Thoracic aorta (tissue), 2 donors: ENCODE measurements at regions not wholly inside any gene's neighbourhood (a gene's known extent, or its start where the extent isn't known, plus 50 kb on each side); places are given as distances from the start of the nearest gene placed in this dataset.

ENCODE experiments used
- ATAC-seq: fragments of 150-250 bp; one replicate; pipeline ENCODE4 v1.8.0; 2017; ENCODE audit warnings: low read depth; ENCODE audit not compliant: insufficient number of reproducible peaks, low FRiP score
- DNase-seq: peaks from one replicate; pipeline ENCODE4 v3.0.0-alpha.2; 2020; ENCODE audit warnings: low spot score
- H3K27ac ChIP-seq, 2 donors: fragments of 200-600 bp; sonication (generic); 1 replicate in 1 of 2; 2 replicates in 1 of 2; pipeline ENCODE4 v1.5.1; 2016; ENCODE audit warnings: mild to moderate bottlenecking in 2 of 2, moderate library complexity in 2 of 2
- H3K27me3 ChIP-seq: fragments of 200-600 bp; sonication (generic); replicated peaks from 2 replicates; pipeline ENCODE4 v1.6.0; 2016; ENCODE audit warnings: mild to moderate bottlenecking; ENCODE audit not compliant: insufficient read depth
- H3K36me3 ChIP-seq: fragments of 200-600 bp; sonication (generic); one replicate; pipeline ENCODE4 v1.5.1; 2016
- H3K4me1 ChIP-seq, 2 donors: fragments of 200-600 bp; sonication (generic); 1 replicate in 1 of 2; 2 replicates in 1 of 2; pipeline versions ENCODE4 v1.5.1 to v1.6.0; 2016; ENCODE audit warnings: low read depth in 2 of 2, mild to moderate bottlenecking in 1 of 2; ENCODE audit not compliant: control insufficient read depth in 1 of 2
- H3K4me3 ChIP-seq: fragments of 200-600 bp; sonication (generic); 2 replicates; pipeline ENCODE4 v1.5.1; 2016; ENCODE audit warnings: mild to moderate bottlenecking
- H3K9me3 ChIP-seq: fragments of 200-600 bp; sonication (generic); 2 replicates; pipeline ENCODE4 v1.5.1; 2016
- TF ChIP-seq, protein P1 (sequence below): fragments of 200-600 bp; sonication (generic); IDR thresholded peaks from one replicate; pipeline ENCODE4 v1.5.1; 2019; ENCODE audit warnings: antibody characterized with exemption

DNA sequence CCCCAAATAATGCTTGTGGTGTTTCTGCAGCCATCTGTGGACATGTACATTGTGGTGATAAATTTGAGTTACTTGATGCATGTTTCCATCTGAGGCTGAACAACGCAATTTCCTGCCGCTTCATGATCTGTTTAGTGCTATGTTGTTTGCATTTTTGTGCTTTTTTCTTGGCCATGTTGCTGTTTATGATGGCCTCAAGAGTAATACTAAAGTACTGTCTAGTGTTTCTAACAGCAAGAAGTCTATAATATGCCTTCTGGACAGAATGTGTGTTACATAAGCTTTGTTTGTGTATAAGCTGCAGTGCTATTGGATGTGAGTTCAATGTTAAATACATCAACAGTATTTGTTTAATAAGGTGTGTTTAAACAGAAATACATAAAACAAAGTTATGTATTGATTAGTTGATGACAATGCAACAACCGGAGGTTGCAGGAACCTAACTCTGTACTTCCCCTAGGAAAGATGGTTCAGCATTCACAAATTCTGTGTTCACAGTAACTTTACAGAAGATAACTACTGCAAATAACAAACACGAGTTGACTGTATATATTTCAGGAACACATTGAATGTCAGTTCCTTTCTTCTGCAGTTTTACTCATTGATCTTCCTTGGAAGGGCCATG is 114.8 kb upstream of the USP24 start:
- DNase-seq = no peak
- no peaks in the 10 kb centered on the region for H3K4me1 ChIP-seq
- TF ChIP-seq, protein P1, sequence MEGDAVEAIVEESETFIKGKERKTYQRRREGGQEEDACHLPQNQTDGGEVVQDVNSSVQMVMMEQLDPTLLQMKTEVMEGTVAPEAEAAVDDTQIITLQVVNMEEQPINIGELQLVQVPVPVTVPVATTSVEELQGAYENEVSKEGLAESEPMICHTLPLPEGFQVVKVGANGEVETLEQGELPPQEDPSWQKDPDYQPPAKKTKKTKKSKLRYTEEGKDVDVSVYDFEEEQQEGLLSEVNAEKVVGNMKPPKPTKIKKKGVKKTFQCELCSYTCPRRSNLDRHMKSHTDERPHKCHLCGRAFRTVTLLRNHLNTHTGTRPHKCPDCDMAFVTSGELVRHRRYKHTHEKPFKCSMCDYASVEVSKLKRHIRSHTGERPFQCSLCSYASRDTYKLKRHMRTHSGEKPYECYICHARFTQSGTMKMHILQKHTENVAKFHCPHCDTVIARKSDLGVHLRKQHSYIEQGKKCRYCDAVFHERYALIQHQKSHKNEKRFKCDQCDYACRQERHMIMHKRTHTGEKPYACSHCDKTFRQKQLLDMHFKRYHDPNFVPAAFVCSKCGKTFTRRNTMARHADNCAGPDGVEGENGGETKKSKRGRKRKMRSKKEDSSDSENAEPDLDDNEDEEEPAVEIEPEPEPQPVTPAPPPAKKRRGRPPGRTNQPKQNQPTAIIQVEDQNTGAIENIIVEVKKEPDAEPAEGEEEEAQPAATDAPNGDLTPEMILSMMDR = no peak
- H3K36me3 ChIP-seq = no peaks in the 10 kb centered on the region
- H3K9me3 ChIP-seq = no peaks in the 10 kb centered on the region
- no peak for ATAC-seq
- H3K4me3 ChIP-seq = no peak overlapping the region
- H3K27ac ChIP-seq = no peak overlapping the region
- H3K27me3 ChIP-seq = no peaks in the 10 kb centered on the region

DNA sequence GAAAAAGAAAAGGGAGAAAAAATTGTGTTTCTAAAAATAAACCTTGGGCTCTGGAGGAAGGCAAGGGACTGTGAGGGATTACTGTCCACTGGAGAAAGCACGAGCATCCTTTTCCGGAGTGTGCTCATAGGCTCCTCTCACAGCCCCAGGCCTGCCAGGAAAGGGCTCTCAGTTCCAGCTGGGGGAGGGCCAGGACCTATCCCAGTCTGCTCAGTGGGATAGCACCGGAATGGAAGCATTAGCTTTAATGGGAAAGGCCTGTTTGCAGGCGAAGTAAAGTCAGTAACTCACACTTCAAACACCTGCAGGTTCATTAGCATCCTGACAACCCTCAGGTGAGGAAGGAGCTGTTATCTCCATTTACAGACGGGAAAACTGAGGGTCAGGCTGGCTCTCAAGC is 113.9 kb upstream of the USP24 start:
- H3K4me3 ChIP-seq = no peak overlapping the region
- no peaks in the 10 kb centered on the region for H3K27me3 ChIP-seq
- DNase-seq (no peak), ATAC-seq (no peak)
- H3K36me3 ChIP-seq = no peaks in the 10 kb centered on the region
- no peak overlapping the region for H3K27ac ChIP-seq
- H3K9me3 ChIP-seq = no peaks in the 10 kb centered on the region
- TF ChIP-seq, protein P1 = no peak
- no peaks in the 10 kb centered on the region for H3K4me1 ChIP-seq

DNA sequence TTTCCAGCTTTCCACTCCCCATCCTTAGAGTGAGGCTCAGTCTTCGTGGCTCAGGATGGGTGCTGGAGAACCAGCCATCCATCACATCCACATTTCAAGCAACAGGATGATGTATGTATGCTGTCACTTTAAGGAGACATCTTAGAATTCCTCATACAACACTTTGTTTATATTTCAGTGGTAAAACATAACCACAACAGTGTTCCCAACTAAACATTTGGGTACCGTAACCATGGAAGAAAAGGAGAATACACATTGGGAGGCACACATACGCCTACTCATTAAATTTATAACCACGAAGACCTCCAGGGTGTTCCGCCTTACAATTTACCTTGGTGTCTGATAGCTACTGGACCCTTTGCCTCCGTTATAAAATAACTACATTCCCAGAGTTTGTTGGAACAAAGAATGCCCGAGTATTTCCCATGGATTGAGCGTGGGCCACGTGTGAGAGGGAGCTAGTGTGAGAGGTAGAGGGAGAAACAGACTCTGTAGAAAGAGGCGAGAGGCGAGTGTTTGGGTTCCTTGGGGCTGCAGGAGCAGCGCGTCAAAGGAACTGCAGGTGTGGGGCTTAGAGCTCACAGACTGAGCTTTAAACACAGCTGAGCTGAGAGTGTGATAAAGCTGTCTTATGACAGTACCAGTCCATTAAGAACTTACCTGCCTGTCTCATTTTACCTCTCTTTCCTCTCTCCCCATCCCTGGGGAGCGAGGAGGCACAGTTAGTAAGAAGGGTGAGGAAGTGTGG is 111.5 kb upstream of the USP24 start:
- DNase-seq (no peak), ATAC-seq (no peak)
- H3K4me3 ChIP-seq = no peak overlapping the region
- no peaks in the 10 kb centered on the region for H3K36me3 ChIP-seq
- no peak overlapping the region for H3K27ac ChIP-seq
- no peaks in the 10 kb centered on the region for H3K27me3 ChIP-seq
- TF ChIP-seq, protein P1 = no peak
- no peaks in the 10 kb centered on the region for H3K9me3 ChIP-seq
- H3K4me1 ChIP-seq = no peaks in the 10 kb centered on the region

DNA sequence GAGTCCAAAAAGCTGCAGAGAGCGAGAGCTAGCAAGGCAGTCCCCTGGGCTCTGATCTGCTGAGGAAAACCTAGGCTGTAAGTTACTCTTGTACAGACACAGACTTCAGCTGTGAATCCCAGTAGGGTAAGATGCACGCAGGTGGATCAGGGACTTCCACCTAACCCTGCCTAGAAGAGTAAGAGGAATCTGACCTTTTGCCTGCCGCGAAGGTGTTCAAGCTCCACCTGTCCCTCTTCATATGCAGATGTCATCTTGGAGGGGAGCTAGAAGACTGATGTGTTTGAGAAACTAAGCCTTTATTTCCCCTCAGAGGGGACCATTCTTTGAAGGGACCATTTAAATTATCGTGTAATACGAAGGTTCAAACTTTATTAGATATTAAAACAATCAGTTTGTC is 108.6 kb upstream of the USP24 start:
- DNase-seq (no peak), ATAC-seq (no peak)
- H3K36me3 ChIP-seq = no peaks in the 10 kb centered on the region
- H3K9me3 ChIP-seq = no peaks in the 10 kb centered on the region
- H3K4me3 ChIP-seq = no peak overlapping the region
- no peak overlapping the region for H3K27ac ChIP-seq
- TF ChIP-seq, protein P1 = no peak
- no peaks in the 10 kb centered on the region for H3K4me1 ChIP-seq
- H3K27me3 ChIP-seq = no peaks in the 10 kb centered on the region

DNA sequence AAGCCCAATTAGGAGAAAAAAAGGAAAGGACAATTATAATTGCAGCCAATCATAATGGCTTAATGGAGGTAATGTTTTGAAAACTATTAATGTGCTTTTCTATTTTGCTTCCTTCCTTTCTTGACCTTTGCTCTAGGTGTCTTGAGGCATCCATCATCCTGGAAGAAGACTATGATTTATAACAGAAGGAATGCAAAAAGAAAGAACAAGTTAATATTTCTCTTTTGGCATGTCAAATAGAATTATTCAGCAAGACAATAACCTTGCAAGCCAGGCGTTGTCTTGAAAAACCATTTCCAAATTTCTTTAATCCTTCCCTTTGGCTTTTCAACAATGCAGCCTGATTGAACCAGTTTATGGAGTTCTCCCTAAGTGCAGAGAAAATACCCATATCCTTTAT is 107.7 kb upstream of the USP24 start:
- Histone ChIP-seq H3K36me3 (no peaks in the 10 kb centered on the region), H3K4me3 (no peak overlapping the region), H3K4me1 (no peaks in the 10 kb centered on the region), H3K27ac (no peak overlapping the region), H3K9me3 (no peaks in the 10 kb centered on the region), H3K27me3 (no peaks in the 10 kb centered on the region)
- TF ChIP-seq, protein P1 = no peak
- DNase-seq (no peak), ATAC-seq (no peak)
